ENCODE measurements at regions not wholly inside any gene's neighbourhood (a gene's known extent, or its start where the extent isn't known, plus 50 kb on each side); places are given as distances from the start of the nearest gene placed in this dataset.

- no peak for DNase-seq (ENCODE audit: low read depth, low spot score)
- Histone ChIP-seq H3K27ac (ENCODE audit: low read depth, low read length) (no peak overlapping the region), H3K4me3 (ENCODE audit: low read depth, low read length) (no peak overlapping the region), H3K9me3 (ENCODE audit: control insufficient read depth, insufficient read depth, low read length) (no peaks in the 10 kb centered on the region), H3K27me3 (ENCODE audit: control insufficient read depth, insufficient read depth, low read length) (no peaks in the 10 kb centered on the region)
- TF ChIP-seq CTCF (IDR thresholded peaks at IDR 0.05; ENCODE audit: low read depth, low read length): no peak
- POLR2A ChIA-PET: no interaction called here
- CTCF ChIA-PET: no interaction called here
Observed at GRCh38 chr3:154720921-154721320, 290.9 kb upstream of the GPR149 start.

GRCh38 chr3:154718053-154718452 is 288.1 kb upstream of the GPR149 start:
- Histone ChIP-seq H3K9me3 (ENCODE audit: control insufficient read depth, insufficient read depth, low read length) (no peaks in the 10 kb centered on the region), H3K27me3 (ENCODE audit: control insufficient read depth, insufficient read depth, low read length) (no peaks in the 10 kb centered on the region), H3K4me3 (ENCODE audit: low read depth, low read length) (no peak overlapping the region), H3K27ac (ENCODE audit: low read depth, low read length) (no peak overlapping the region)
- POLR2A ChIA-PET: no interaction called here
- DNase-seq (ENCODE audit: low read depth, low spot score): no peak
- CTCF ChIA-PET: no interaction called here
- TF ChIP-seq CTCF (IDR thresholded peaks at IDR 0.05; ENCODE audit: low read depth, low read length): no peak

- CTCF ChIA-PET: no interaction called here
- POLR2A ChIA-PET: no interaction called here
- Histone ChIP-seq H3K27me3 (ENCODE audit: control insufficient read depth, insufficient read depth, low read length) (no peaks in the 10 kb centered on the region), H3K9me3 (ENCODE audit: control insufficient read depth, insufficient read depth, low read length) (no peaks in the 10 kb centered on the region), H3K4me3 (ENCODE audit: low read depth, low read length) (no peak overlapping the region), H3K27ac (ENCODE audit: low read depth, low read length) (no peak overlapping the region)
- TF ChIP-seq CTCF (IDR thresholded peaks at IDR 0.05; ENCODE audit: low read depth, low read length): no peak
- DNase-seq (ENCODE audit: low read depth, low spot score): no peak
Observed at GRCh38 chr3:154716170-154716569, 286.2 kb upstream of the GPR149 start.

- H3K27ac ChIP-seq (ENCODE audit: low read depth, low read length): no peak overlapping the region
- no peaks in the 10 kb centered on the region for H3K27me3 ChIP-seq (ENCODE audit: control insufficient read depth, insufficient read depth, low read length)
- ChIA-PET POLR2A (no interaction called here), CTCF (no interaction called here)
- no peaks in the 10 kb centered on the region for H3K9me3 ChIP-seq (ENCODE audit: control insufficient read depth, insufficient read depth, low read length)
- TF ChIP-seq CTCF (IDR thresholded peaks at IDR 0.05; ENCODE audit: low read depth, low read length): no peak
- no peak overlapping the region for H3K4me3 ChIP-seq (ENCODE audit: low read depth, low read length)
- no peak for DNase-seq (ENCODE audit: low read depth, low spot score)
Observed at GRCh38 chr3:154708554-154708953, 278.6 kb upstream of the GPR149 start.

GRCh38 chr3:154701055-154701454 is 271.1 kb upstream of the GPR149 start:
- H3K9me3 ChIP-seq (ENCODE audit: control insufficient read depth, insufficient read depth, low read length): no peaks in the 10 kb centered on the region
- no peak for TF ChIP-seq CTCF (IDR thresholded peaks at IDR 0.05; ENCODE audit: low read depth, low read length)
- H3K27ac ChIP-seq (ENCODE audit: low read depth, low read length): no peak overlapping the region
- H3K4me3 ChIP-seq (ENCODE audit: low read depth, low read length): no peak overlapping the region
- no peak for DNase-seq (ENCODE audit: low read depth, low spot score)
- ChIA-PET POLR2A (no interaction called here), CTCF (no interaction called here)
- no peaks in the 10 kb centered on the region for H3K27me3 ChIP-seq (ENCODE audit: control insufficient read depth, insufficient read depth, low read length)
